KBM-7 (cell line): ENCODE measurements at regions not wholly inside any gene's neighbourhood (a gene's known extent, or its start where the extent isn't known, plus 50 kb on each side); places are given as distances from the start of the nearest gene placed in this dataset.
"Not testable (repeated sequence)": the region's sequence is repeated elsewhere in the genome, so short reads cannot be mapped to it uniquely, and the experiment has no call there.

ENCODE experiments used
- DNase-seq: peaks from one replicate; pipeline ENCODE4 v3.0.0-alpha.2; 2015
- in situ Hi-C: fragments of 300-500 bp; cut with MboI; formaldehyde crosslinking; loops from 2 replicates; pipeline ENCODE4 v1.14.3; 2020; ENCODE audit warnings: low sequenced_read_pairs, low pct_unique_long_range_greater_than_20kb, mixed read lengths

GRCh38 chr1:148245843-148246242 lies 93.8 kb upstream of the NBPF11 start:
- DNase-seq, in situ Hi-C loops: not testable (repeated sequence)

GRCh38 chr1:148245443-148245842 lies 93.4 kb upstream of the NBPF11 start:
- DNase-seq, in situ Hi-C loops: not testable (repeated sequence)

- DNase-seq, in situ Hi-C loops: not testable (repeated sequence)
Observed at GRCh38 chr1:148233250-148233649, 81.2 kb upstream of the NBPF11 start.

GRCh38 chr1:148228846-148229245 lies 76.8 kb upstream of the NBPF11 start:
- DNase-seq, in situ Hi-C loops: not testable (repeated sequence)

- DNase-seq, in situ Hi-C loops: not testable (repeated sequence)
Observed at GRCh38 chr1:148222399-148223159, 70.5 kb upstream of the NBPF11 start.

- DNase-seq, in situ Hi-C loops: not testable (repeated sequence)
Observed at GRCh38 chr1:148221593-148221992, 69.5 kb upstream of the NBPF11 start.

- in situ Hi-C loops, DNase-seq: not testable (repeated sequence)
Observed at GRCh38 chr1:148219229-148219628, 67.1 kb upstream of the NBPF11 start.

- in situ Hi-C loops, DNase-seq: not testable (repeated sequence)
Observed at GRCh38 chr1:148211191-148211590, 59.1 kb upstream of the NBPF11 start.

GRCh38 chr1:148210624-148211023 lies 58.5 kb upstream of the NBPF11 start:
- in situ Hi-C loops: not testable (repeated sequence)

GRCh38 chr1:148210166-148210565 lies 58.1 kb upstream of the NBPF11 start:
- in situ Hi-C loops, DNase-seq: not testable (repeated sequence)

More at GRCh38 chr1:148210624-148211023, 58.5 kb upstream of the NBPF11 start:
- not testable (repeated sequence) for DNase-seq

GRCh38 chr1:148202013-148202412 lies 49.9 kb upstream of the NBPF11 start:
- in situ Hi-C loops, DNase-seq: not testable (repeated sequence)
